Astrocyte of the cerebellum (primary cell): ENCODE measurements at regions not wholly inside any gene's neighbourhood (a gene's known extent, or its start where the extent isn't known, plus 50 kb on each side); places are given as distances from the start of the nearest gene placed in this dataset.

Source experiments
- DNase-seq: peaks from one replicate; pipeline ENCODE4 v3.0.0-alpha.2; 2011; ENCODE audit warnings: low read depth
- H3K4me3 ChIP-seq: 2 replicates; pipeline ENCODE4 v1.5.1; 2011; ENCODE audit warnings: mild to moderate bottlenecking, low read depth, low read length, moderate library complexity
- CTCF ChIP-seq: IDR thresholded peaks from 2 replicates; pipeline ENCODE4 v1.5.1; 2012; ENCODE audit warnings: low read length, low read depth, moderate library complexity, mild to moderate bottlenecking; ENCODE audit errors: missing control alignments
- in situ Hi-C: cut with HindIII; loops from 2 replicates; pipeline ENCODE4 v1.10.0; 2017; ENCODE audit warnings: low sequenced_read_pairs

GRCh38 chr12:59147791-59148190 is 227.5 kb upstream of the LRIG3 start:
- in situ Hi-C loops: no loop called here
- no peak overlapping the region for H3K4me3 ChIP-seq
- no peak for DNase-seq
- no peak for TF ChIP-seq CTCF

- TF ChIP-seq CTCF: no peak
- no peak for DNase-seq
- no peak overlapping the region for H3K4me3 ChIP-seq
- in situ Hi-C loops: no loop called here
Observed at GRCh38 chr12:59142183-59142790, 222.0 kb upstream of the LRIG3 start.

DNA sequence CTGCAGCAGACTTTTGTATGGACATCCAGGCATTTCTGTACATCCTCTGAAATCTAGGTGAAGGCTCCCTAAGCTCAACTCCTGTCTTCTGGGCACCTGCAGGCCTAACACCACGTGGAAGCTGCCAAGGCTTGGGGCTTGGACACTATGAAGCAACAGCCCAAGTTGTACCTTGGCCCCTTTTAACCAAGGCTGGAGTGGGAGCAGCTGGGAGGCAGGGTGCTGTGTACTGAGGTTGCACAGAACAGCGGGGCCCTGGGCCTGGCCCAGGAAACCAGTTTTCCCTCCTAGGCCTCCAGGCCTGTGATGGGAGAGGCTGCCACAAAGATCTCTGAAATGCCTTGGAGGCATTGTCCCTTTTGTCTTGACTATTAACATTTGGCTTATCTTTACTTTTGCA is 214.4 kb upstream of the LRIG3 start:
- no peak for DNase-seq
- TF ChIP-seq CTCF: no peak
- no peak overlapping the region for H3K4me3 ChIP-seq
- in situ Hi-C loops: no loop called here

DNA sequence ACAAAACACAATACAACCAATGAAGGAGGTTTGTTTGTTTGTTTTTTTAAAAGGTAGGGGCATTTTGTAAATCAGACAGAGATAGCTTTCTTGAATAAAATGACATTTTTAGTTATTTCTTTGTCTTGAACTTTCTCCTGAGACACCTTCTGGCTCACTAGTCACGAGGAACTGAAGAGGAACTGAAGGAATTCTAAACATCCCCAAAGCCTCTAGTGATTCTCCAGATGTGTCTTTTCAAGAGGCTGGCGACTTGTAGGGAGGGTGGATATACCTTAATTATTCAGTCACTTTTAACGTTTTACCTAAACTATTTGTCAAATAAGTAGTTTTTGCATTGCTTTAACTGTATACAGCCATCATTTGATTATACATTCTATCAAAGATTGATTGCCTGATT is 211.2 kb upstream of the LRIG3 start:
- H3K4me3 ChIP-seq: no peak overlapping the region
- TF ChIP-seq CTCF: no peak
- no peak for DNase-seq
- in situ Hi-C loops: no loop called here

- in situ Hi-C loops: no loop called here
- no peak for DNase-seq
- H3K4me3 ChIP-seq: no peak overlapping the region
- TF ChIP-seq CTCF: no peak
Observed at GRCh38 chr12:59122784-59123183, 202.5 kb upstream of the LRIG3 start.

- H3K4me3 ChIP-seq: no peak overlapping the region
- in situ Hi-C loops: no loop called here
- TF ChIP-seq CTCF: no peak
- no peak for DNase-seq
Observed at GRCh38 chr12:59121451-59121850, 201.1 kb upstream of the LRIG3 start.
